ENCODE measurements at regions not wholly inside any gene's neighbourhood (a gene's known extent, or its start where the extent isn't known, plus 50 kb on each side); places are given as distances from the start of the nearest gene placed in this dataset.

DNA sequence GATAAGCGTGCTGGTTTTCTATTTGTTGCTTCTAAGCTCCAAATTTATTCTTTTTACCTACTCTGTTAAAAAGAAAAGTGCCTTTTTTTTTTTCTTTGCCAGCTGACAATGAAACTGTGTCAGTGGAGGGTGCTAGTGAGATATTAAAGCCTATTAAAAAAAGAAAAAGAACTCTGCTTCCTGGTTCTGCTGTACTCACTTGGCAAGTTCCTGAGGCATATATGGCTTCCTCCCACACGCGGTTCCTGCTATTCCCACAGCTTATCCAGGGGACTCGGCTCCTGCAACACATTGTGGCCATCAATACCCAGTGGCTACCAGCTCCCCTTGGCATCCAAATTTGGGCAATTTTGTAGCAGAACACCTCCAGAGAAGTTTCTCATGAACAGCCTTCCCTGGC is 1977.7 kb upstream of the CDH9 start:
- TF ChIP-seq, protein P1, sequence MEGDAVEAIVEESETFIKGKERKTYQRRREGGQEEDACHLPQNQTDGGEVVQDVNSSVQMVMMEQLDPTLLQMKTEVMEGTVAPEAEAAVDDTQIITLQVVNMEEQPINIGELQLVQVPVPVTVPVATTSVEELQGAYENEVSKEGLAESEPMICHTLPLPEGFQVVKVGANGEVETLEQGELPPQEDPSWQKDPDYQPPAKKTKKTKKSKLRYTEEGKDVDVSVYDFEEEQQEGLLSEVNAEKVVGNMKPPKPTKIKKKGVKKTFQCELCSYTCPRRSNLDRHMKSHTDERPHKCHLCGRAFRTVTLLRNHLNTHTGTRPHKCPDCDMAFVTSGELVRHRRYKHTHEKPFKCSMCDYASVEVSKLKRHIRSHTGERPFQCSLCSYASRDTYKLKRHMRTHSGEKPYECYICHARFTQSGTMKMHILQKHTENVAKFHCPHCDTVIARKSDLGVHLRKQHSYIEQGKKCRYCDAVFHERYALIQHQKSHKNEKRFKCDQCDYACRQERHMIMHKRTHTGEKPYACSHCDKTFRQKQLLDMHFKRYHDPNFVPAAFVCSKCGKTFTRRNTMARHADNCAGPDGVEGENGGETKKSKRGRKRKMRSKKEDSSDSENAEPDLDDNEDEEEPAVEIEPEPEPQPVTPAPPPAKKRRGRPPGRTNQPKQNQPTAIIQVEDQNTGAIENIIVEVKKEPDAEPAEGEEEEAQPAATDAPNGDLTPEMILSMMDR (IDR thresholded peaks at IDR 0.05), result no peak
- TF ChIP-seq POLR2A (IDR thresholded peaks at IDR 0.05), result no peak

Measured in Peyer's patch (tissue), 4 donors.